ENCODE measurements at regions not wholly inside any gene's neighbourhood (a gene's known extent, or its start where the extent isn't known, plus 50 kb on each side); places are given as distances from the start of the nearest gene placed in this dataset.

DNA sequence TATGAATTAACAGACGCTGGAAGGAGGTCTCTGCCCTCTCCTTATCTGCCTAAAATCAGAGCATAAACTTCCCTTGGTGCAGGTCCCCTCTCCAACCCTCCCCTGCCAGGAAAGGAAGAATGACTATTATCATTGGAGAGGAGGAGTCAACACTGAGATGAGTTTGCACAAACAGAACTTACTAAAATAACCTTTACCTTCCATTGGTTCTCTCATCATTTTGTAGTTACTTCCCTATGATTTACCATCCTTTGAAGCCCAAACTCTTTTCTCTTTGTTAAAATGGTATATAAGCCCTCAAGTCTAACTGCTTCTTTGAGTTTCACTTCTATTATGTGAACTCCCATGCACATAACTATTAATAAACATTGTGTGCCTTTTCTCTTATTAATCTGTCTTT is 64.2 kb upstream of the EEA1 start:
- no peak for DNase-seq (ENCODE audit: extremely low spot score)
- POLR2A ChIA-PET = no interaction called here
- CTCF ChIA-PET = interaction anchor here (0.8 to 4.5 kb wide), 3 partner anchors 10 to 427 kb away, joined by 3 to 17 read pairs (median 8); no protein-coding TSS in a partner anchor
- TF ChIP-seq, protein P1, sequence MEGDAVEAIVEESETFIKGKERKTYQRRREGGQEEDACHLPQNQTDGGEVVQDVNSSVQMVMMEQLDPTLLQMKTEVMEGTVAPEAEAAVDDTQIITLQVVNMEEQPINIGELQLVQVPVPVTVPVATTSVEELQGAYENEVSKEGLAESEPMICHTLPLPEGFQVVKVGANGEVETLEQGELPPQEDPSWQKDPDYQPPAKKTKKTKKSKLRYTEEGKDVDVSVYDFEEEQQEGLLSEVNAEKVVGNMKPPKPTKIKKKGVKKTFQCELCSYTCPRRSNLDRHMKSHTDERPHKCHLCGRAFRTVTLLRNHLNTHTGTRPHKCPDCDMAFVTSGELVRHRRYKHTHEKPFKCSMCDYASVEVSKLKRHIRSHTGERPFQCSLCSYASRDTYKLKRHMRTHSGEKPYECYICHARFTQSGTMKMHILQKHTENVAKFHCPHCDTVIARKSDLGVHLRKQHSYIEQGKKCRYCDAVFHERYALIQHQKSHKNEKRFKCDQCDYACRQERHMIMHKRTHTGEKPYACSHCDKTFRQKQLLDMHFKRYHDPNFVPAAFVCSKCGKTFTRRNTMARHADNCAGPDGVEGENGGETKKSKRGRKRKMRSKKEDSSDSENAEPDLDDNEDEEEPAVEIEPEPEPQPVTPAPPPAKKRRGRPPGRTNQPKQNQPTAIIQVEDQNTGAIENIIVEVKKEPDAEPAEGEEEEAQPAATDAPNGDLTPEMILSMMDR (IDR thresholded peaks at IDR 0.05; ENCODE audit: control extremely low read depth, extremely low read depth, low read depth, missing control alignments) = no peak

DNA sequence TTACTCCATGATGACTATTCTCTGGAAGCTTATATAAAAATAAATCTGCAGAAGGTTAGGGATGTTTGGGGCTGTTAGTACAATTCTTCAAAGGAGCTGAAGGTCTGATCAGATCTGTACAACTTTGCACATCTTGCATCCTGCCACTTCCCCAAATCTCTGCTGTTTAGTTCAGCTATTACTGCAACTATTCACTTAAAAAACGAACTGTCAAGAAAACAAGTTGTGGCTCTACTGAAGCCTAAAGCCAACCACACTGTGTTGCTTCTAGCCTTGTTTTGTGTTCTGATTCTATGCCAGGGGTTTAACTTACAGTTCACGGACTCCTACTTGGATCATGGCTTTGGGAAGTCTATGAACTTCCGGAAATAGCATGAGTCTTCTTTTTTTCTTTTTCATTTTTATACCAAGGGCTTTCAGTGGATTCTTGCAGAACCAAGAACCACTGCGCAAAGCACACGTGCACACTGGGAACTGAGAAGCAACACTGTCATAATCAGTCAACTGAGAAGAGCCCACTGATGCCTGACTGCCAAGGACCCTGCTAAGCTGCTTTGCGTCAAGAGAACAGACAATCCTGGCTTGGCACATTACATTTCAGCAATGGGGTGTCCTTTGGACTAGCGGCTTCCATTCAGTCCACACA is 66.3 kb upstream of the EEA1 start:
- peak; percentile 38 for DNase-seq (ENCODE audit: extremely low spot score)
- ChIA-PET POLR2A (no interaction called here), CTCF (interaction anchor here (0.7 to 2.5 kb wide), 5 partner anchors 8 to 424 kb away, joined by 3 to 12 read pairs (median 7); no protein-coding TSS in a partner anchor)
- TF ChIP-seq, protein P1 (IDR thresholded peaks at IDR 0.05; ENCODE audit: control extremely low read depth, extremely low read depth, low read depth, missing control alignments) = no peak

DNA sequence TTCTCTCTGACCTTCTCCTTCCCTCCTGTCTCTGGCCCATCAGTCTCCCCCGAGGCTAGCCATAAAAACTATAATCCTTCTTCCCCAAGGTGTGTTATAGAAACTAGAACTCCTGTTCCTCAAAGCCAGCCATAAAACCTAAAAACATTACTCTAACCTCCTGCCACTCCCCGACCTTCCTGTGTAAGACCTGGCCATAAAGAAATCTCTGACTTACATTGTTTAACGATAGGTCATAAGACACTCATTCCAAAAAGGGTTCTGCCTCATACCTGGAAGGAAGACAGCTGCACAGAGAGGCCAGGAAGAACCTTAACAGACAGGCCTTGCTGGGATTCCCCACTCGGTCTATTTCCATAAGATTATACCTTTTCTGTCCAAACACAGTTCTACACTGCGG is 70.9 kb upstream of the EEA1 start:
- POLR2A ChIA-PET = no interaction called here

DNA sequence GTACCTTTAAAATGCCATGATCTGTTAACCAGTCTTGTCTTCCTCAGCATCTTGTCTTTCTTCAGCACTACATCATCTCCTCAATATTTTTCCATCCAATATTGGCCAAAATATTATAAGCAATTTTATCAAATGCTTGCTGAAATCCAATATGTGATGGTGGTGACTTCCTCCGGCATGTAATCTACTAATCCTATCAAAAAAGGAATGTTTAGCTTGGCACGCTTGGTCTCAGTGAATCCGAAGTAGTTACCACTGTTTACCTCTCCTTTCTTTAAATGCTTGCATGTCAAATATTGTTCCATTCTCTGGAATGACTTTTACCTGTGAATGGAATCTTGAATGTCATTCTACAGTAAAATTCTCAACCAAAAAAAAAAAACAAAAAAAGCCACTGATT is 72.3 kb upstream of the EEA1 start:
- POLR2A ChIA-PET = no interaction called here
- DNase-seq (ENCODE audit: extremely low spot score) = no peak
- CTCF ChIA-PET = interaction anchor here (0.9 to 1.6 kb wide), 3 partner anchors 8 to 14 kb away, joined by 3 to 4 read pairs (median 3); no protein-coding TSS in a partner anchor
- TF ChIP-seq, protein P1 (IDR thresholded peaks at IDR 0.05; ENCODE audit: control extremely low read depth, extremely low read depth, low read depth, missing control alignments) = no peak

More for the DNA sequence above, 70.9 kb upstream of the EEA1 start:
- CTCF ChIA-PET = no interaction called here
- DNase-seq (ENCODE audit: extremely low spot score) = no peak
- TF ChIP-seq, protein P1 (IDR thresholded peaks at IDR 0.05; ENCODE audit: control extremely low read depth, extremely low read depth, low read depth, missing control alignments) = no peak

DNA sequence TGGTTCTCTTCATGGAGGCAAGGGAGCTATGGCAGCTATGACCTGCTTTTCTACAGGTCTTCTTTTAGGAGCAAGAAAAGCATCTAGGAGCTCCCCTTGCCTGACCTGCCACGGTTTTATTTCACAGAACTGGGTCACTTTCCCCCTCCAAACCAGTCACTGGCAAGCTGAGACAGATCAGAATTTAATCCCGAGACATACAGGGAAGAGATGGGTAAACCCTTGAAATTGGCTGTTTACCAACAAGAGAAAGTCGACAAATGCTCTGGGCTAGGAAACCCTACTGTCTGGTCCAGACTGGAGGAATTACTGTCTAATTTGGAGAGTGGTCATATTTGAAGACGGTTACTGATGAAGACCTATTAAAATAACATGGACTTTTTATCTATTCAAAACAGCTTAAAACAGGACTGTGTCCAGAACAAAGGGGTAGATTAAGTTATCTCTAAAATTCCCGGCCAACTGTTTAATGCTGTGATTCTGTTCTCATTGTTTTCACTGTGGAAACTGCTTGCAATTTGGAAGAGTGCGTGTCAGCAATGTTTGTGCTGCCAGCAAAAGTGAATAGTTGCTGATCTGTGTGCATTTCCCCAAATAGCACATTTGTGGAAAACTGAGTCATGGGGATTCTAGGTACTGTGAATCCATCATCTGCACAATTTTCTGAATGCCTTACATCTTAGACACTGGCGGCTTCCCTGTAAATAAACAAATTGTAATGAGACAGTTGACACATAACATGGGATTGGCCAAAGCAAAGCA is 73.4 kb upstream of the EEA1 start:
- ChIA-PET CTCF (interaction anchor here (1.6 to 3.4 kb wide), 4 partner anchors 13 to 417 kb away, joined by 4 to 13 read pairs (median 8); no protein-coding TSS in a partner anchor), POLR2A (no interaction called here)
- DNase-seq (ENCODE audit: extremely low spot score) = no peak
- TF ChIP-seq, protein P1 (IDR thresholded peaks at IDR 0.05; ENCODE audit: control extremely low read depth, extremely low read depth, low read depth, missing control alignments) = no peak

DNA sequence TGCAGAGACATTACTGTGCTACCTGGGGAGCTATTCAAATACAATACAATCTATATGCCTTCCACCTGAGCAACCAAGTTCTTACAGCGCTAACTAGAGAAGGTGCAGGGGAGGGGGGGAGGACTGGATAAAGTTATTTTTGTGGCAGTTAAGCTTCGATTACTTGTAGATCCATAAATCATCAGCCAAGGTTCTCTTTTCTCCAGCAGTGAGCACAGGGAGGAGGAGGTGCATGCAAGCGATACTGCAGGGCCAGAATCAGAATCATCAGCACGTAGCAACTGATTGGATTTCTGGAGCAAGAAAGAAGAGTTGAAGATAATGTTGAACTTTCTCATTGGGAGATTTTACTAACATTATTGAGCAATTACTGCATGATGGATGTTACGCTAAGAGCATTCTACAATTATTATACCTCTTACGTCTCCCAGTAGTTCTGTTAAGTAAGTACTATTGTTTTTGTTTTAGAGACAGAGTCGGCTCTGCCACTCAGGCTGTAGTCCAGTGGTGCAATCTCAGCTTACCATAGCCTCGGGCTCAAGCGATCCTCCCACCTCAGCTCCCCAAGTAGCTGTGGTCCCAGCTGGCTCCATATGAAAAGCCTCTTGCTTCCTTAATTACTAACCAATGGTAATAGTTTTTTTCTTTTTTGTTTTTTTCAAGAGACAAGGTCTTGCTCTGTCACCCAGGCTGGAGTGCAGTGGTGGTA is 74.6 kb upstream of the EEA1 start:
- ChIA-PET CTCF (interaction anchor here (0.8 to 3.4 kb wide), 11 partner anchors 8 to 416 kb away, joined by 3 to 13 read pairs (median 5); no protein-coding TSS in a partner anchor), POLR2A (no interaction called here)
- no peak for DNase-seq (ENCODE audit: extremely low spot score)
- TF ChIP-seq, protein P1 (IDR thresholded peaks at IDR 0.05; ENCODE audit: control extremely low read depth, extremely low read depth, low read depth, missing control alignments) = no peak

Measured in GM10248 (cell line).